Epithelial cell of proximal tubule (primary cell): ENCODE measurements at regions not wholly inside any gene's neighbourhood (a gene's known extent, or its start where the extent isn't known, plus 50 kb on each side); places are given as distances from the start of the nearest gene placed in this dataset.

Source experiments
- DNase-seq: peaks from one replicate; pipeline ENCODE4 v3.0.0-alpha.2; 2011; ENCODE audit warnings: low read depth
- H3K4me3 ChIP-seq: 2 replicates; pipeline ENCODE4 v1.5.1; 2011; ENCODE audit warnings: low read depth, mild to moderate bottlenecking, low read length
- TF ChIP-seq, protein P1 (sequence below): conservative IDR thresholded peaks from 2 replicates; pipeline ENCODE4 v1.5.1; 2012; ENCODE audit warnings: low read depth, mild to moderate bottlenecking, low read length

DNA sequence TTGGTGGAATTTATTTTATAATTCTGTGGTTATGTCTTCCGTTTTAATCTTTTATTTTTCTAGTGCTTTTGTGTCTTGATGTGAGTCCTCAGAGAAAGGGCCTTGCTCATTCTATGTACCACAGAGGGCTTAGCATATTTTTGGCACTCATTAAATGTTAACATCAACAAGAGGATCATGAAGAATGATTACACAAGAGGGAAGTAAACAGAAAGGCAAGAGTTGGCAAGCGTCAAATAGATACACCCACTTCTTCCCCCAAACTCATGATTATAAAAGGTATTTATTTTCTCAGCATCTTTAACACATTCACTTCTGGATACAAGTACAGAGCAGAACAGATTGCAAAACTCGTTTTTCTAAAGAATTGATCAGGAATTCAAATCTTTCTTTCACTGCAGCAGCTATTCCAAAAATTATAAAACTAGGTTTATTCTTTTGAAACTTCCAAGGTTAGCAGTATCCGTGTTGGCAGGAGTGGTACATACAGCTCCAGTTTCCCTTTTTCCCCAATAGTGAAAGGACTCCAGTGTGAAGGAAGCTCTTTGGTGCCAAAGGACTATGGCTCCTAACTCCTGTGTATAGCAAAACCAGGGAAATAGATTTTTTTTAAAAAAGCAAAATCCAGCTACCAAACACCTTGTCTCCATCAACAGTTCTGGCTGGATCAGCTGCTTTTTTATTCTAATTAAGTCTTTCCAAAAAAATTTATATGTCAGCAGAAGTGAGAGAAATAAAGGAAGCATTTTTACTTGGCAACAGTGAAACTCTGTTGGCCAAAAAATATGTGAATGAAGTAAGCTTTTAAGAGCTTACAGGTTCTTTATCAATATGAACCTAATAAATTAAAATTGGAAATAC, 221.9 kb downstream of the ADGRG6 start:
- no peak overlapping the region for H3K4me3 ChIP-seq
- TF ChIP-seq, protein P1, sequence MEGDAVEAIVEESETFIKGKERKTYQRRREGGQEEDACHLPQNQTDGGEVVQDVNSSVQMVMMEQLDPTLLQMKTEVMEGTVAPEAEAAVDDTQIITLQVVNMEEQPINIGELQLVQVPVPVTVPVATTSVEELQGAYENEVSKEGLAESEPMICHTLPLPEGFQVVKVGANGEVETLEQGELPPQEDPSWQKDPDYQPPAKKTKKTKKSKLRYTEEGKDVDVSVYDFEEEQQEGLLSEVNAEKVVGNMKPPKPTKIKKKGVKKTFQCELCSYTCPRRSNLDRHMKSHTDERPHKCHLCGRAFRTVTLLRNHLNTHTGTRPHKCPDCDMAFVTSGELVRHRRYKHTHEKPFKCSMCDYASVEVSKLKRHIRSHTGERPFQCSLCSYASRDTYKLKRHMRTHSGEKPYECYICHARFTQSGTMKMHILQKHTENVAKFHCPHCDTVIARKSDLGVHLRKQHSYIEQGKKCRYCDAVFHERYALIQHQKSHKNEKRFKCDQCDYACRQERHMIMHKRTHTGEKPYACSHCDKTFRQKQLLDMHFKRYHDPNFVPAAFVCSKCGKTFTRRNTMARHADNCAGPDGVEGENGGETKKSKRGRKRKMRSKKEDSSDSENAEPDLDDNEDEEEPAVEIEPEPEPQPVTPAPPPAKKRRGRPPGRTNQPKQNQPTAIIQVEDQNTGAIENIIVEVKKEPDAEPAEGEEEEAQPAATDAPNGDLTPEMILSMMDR: no peak
- no peak for DNase-seq

DNA sequence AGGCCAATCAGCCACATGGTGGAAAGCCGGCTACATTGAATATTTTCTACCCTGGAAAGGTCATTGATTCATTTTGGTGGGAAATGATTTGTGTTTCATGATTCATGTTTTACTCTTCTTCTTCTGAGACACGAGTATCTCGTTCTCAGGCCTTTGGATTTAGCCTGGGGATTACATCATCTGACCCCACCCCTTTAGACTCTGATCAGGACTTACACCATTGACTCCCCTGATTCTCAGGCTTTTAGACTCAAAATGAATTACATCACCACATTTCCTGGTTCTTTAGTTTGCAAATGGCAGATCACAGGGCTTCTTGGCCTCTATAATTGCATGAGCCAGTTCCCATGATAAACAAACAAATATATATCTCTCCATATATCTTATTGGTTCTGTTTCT, 228.8 kb downstream of the ADGRG6 start:
- TF ChIP-seq, protein P1: no peak

DNA sequence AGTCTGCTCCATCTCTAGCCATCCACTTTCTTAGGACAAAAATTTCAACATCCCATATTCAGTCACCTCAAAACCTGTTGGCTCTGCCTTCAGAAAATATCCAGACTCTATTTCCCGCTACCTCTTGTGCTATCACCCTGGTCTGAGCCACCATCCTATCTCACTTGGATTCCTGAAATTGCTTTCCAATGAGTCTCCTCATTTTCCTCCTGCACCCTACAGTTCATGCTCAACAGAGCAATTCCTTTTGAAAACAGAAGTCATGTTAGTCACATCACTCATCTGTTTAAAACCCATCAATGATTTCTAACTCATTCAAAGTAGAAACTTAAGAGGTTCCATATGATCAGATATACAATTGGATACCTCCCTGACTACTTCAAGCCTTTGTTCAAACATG, 229.9 kb downstream of the ADGRG6 start:
- DNase-seq: peak; percentile 96

More for the DNA sequence above, 228.8 kb downstream of the ADGRG6 start:
- peak; percentile 82 for DNase-seq
- H3K4me3 ChIP-seq: no peak overlapping the region

DNA sequence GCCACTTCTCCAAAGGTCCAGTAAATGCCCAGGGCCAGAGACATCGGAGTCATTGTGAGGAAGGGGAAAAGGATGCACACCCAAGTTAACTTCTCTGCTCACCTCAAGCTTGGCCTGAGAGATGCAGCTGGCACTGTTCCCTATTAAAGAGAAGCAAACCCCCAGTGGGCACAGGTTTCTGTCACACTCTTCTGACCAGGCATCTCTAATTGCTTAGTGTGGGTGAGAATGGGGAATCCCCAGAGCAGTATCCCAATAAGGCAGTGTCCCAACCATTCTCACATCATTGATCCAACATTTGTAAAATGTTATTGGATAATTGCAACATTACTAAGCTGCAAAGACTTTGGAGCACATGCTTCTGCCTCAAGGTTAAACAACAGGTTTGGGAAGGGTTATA, 232.3 kb downstream of the ADGRG6 start:
- TF ChIP-seq, protein P1: no peak
- DNase-seq: no peak
- no peak overlapping the region for H3K4me3 ChIP-seq

More for the DNA sequence above, 229.9 kb downstream of the ADGRG6 start:
- TF ChIP-seq, protein P1: no peak
- no peak overlapping the region for H3K4me3 ChIP-seq

DNA sequence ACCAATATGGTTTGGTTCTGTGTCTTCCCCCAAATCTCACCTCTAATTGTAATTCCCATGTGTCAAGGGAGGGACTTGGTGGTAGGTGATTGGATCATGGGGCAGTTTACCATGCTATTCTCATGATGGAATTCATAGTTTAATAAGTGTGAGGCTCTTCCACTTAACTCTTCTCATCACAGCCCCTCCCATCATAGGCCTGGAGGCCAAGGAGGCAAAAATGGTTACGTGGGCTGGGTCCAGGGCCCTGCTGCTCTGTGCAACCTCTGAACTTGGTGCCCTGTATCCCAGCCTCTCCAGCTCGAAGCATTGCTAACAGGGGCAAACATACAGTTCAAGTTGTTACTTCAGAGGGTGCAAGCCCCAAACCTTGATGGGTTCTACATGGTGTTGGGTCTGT, 232.7 kb downstream of the ADGRG6 start:
- TF ChIP-seq, protein P1: no peak
- no peak overlapping the region for H3K4me3 ChIP-seq
- DNase-seq: no peak

DNA sequence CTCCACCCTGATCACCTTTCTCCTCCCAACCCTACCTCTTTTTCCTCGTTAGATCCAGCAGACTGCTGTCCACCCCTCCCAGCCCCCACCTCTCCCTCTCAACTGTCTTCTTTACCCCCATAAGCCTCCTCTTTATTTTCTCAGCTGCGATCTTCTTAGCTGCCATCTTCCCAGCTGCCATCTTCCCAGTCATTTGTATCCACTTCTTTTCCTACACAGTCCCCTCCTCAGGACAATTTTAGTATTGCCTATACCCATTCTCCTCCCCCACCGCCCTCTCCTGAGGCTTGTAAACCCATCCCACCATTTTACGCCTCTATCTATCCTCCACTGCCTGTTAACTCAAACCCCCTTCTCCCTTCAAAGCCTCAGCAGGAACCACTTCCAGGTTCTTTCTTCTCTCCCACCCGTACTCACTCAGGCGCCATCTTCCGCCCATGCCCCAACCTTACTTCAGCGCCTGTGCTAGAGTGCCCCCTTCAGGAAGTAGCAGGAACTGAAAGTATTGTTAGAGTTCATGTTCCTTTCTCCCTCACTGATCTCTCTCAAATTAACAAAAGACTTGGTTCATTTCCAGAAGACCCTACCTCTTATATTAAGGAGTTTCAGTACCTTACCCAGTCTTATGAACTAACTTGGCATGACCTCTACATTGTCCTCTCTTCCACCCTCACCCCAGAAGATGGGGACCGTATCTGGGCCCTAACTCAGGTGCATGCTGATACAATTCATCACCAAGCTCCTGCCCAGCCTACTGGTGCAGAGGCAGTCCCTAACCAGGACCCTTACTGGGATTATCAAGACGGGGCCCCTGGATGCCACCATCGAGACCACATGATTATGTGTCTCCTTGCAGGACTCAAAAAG, 236.0 kb downstream of the ADGRG6 start:
- TF ChIP-seq, protein P1: peak; percentile 73
- DNase-seq: no peak

More for the DNA sequence above, 236.0 kb downstream of the ADGRG6 start:
- no peak overlapping the region for H3K4me3 ChIP-seq
